ENCODE measurements at regions not wholly inside any gene's neighbourhood (a gene's known extent, or its start where the extent isn't known, plus 50 kb on each side); places are given as distances from the start of the nearest gene placed in this dataset.

- DNase-seq (ENCODE audit: low read depth) = no peak
- no peaks in the 10 kb centered on the region for H3K27me3 ChIP-seq (ENCODE audit: control insufficient read depth, insufficient read depth, low read length)
- TF ChIP-seq CTCF (IDR thresholded peaks at IDR 0.05; ENCODE audit: insufficient read depth, low read length, poor library complexity, severe bottlenecking) = no peak
- H3K4me3 ChIP-seq (ENCODE audit: low read depth, low read length) = no peak overlapping the region
- H3K36me3 ChIP-seq (ENCODE audit: control insufficient read depth, insufficient read depth, low read length) = no peaks in the 10 kb centered on the region
Observed at GRCh38 chr6:168863467-168863866, 390.2 kb downstream of the THBS2 start.

- no peak for DNase-seq (ENCODE audit: low read depth)
- Histone ChIP-seq H3K27me3 (ENCODE audit: control insufficient read depth, insufficient read depth, low read length) (no peaks in the 10 kb centered on the region), H3K36me3 (ENCODE audit: control insufficient read depth, insufficient read depth, low read length) (no peaks in the 10 kb centered on the region), H3K4me3 (ENCODE audit: low read depth, low read length) (no peak overlapping the region)
- TF ChIP-seq CTCF (IDR thresholded peaks at IDR 0.05; ENCODE audit: insufficient read depth, low read length, poor library complexity, severe bottlenecking) = no peak
Observed at GRCh38 chr6:168862346-168862980, 391.2 kb downstream of the THBS2 start.

GRCh38 chr6:168860987-168861386 is 392.7 kb downstream of the THBS2 start:
- H3K4me3 ChIP-seq (ENCODE audit: low read depth, low read length) = no peak overlapping the region
- H3K36me3 ChIP-seq (ENCODE audit: control insufficient read depth, insufficient read depth, low read length) = no peaks in the 10 kb centered on the region
- DNase-seq (ENCODE audit: low read depth) = no peak
- H3K27me3 ChIP-seq (ENCODE audit: control insufficient read depth, insufficient read depth, low read length) = no peaks in the 10 kb centered on the region
- TF ChIP-seq CTCF (IDR thresholded peaks at IDR 0.05; ENCODE audit: insufficient read depth, low read length, poor library complexity, severe bottlenecking) = no peak

DNA sequence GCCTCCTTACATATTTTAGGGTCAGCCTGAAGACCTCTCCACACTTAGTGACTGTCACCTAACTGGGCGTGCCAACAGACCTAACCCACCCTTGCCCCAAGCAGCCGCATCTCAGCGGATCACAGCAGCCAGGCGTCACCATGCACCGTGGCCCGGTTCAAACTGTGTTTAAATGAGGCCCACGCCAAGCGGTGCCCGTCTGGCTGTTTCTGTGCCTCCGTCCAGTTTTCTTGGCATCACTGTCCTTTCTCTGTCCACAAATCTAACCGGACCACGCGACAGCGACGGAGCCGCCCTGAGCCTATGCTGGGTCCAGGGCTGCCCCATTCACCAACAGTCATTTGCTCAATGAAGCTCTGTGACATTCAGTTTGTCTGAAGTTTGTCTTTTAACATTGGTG is 393.3 kb downstream of the THBS2 start:
- TF ChIP-seq CTCF (IDR thresholded peaks at IDR 0.05; ENCODE audit: insufficient read depth, low read length, poor library complexity, severe bottlenecking) = no peak
- H3K27me3 ChIP-seq (ENCODE audit: control insufficient read depth, insufficient read depth, low read length) = no peaks in the 10 kb centered on the region
- DNase-seq (ENCODE audit: low read depth) = no peak
- no peak overlapping the region for H3K4me3 ChIP-seq (ENCODE audit: low read depth, low read length)
- H3K36me3 ChIP-seq (ENCODE audit: control insufficient read depth, insufficient read depth, low read length) = no peaks in the 10 kb centered on the region

- no peak for TF ChIP-seq CTCF (IDR thresholded peaks at IDR 0.05; ENCODE audit: insufficient read depth, low read length, poor library complexity, severe bottlenecking)
- DNase-seq (ENCODE audit: low read depth) = no peak
- no peaks in the 10 kb centered on the region for H3K27me3 ChIP-seq (ENCODE audit: control insufficient read depth, insufficient read depth, low read length)
Observed at GRCh38 chr6:168858926-168859325, 394.7 kb downstream of the THBS2 start.

DNA sequence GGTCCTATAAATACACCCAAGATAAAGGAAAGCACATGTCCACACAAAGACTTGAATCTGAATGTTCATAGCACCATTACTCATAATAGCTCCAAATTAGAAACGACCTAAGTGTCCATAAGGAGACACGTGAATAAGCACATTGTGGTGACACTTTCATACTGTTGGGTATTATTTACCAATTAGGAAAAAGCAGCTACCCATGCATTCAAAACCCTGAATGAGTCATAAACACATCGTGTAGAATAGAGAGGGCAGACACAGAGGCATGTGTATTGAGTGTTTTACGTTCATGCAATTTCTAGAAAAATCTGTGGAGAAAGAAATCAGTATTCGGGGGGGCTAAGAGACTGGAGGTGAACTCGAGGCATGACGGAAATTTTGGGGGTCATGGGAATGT is 396.7 kb downstream of the THBS2 start:
- no peak for TF ChIP-seq CTCF (IDR thresholded peaks at IDR 0.05; ENCODE audit: insufficient read depth, low read length, poor library complexity, severe bottlenecking)
- no peaks in the 10 kb centered on the region for H3K27me3 ChIP-seq (ENCODE audit: control insufficient read depth, insufficient read depth, low read length)
- H3K36me3 ChIP-seq (ENCODE audit: control insufficient read depth, insufficient read depth, low read length) = no peaks in the 10 kb centered on the region
- no peak overlapping the region for H3K4me3 ChIP-seq (ENCODE audit: low read depth, low read length)
- DNase-seq (ENCODE audit: low read depth) = no peak

More at GRCh38 chr6:168858926-168859325, 394.7 kb downstream of the THBS2 start:
- Histone ChIP-seq H3K4me3 (ENCODE audit: low read depth, low read length) (no peak overlapping the region), H3K36me3 (ENCODE audit: control insufficient read depth, insufficient read depth, low read length) (no peaks in the 10 kb centered on the region)
